ENCODE measurements at regions not wholly inside any gene's neighbourhood (a gene's known extent, or its start where the extent isn't known, plus 50 kb on each side); places are given as distances from the start of the nearest gene placed in this dataset.

DNA sequence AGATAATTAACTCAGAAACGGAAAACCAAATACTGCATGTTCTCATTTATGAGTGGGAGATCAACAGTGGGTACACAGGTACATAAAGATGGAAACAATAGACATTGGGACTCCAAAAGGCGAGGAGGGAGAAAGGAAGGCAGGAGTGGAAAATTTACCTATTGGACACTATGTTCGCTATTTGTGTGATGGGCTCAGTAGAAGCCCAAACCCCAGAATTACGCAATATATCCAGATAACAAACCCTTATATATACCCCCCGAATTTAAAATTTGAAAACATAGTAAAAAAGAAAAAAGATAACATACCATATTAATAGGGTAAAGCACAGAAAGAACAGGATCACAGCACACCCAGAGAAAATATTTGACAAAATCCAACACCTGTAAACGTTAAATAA, 1351.7 kb upstream of the FAM98A start:
- H3K27ac Mint-ChIP-seq, result no peak overlapping the region
- no peaks in the 10 kb centered on the region for H3K36me3 Mint-ChIP-seq (ENCODE audit: low read depth)
- H3K9me3 Mint-ChIP-seq, result peaks cover 27% of the 10 kb centered on the region
- H3K4me1 Mint-ChIP-seq (ENCODE audit: low read depth), result no peaks in the 10 kb centered on the region
- no peaks in the 10 kb centered on the region for H3K27me3 Mint-ChIP-seq
- intact Hi-C loops (cut with micrococcal nuclease), result no loop called here
- no peak overlapping the region for H3K4me3 Mint-ChIP-seq

DNA sequence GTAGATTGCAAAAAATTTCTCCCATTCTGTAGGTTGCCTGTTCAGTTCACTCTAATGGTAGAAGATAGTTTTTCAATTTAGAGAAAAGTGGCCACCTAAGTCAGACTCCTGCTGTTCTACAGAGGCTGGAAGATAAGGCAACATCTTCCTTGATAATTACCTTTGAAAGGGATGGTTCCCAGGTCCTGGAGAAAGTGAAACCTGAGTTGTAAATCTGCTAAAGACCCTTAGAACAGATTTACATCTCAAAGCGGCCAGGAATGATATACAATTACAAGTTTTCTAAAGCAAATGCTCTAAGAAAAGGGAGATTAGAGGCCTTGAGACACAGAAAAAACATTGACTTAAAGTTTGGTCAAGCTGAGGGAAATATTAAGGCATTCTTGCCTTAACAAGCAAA, 1350.2 kb upstream of the FAM98A start:
- no peak overlapping the region for H3K27ac Mint-ChIP-seq
- intact Hi-C loops (cut with micrococcal nuclease), result no loop called here
- peaks cover 27% of the 10 kb centered on the region for H3K9me3 Mint-ChIP-seq
- no peak overlapping the region for H3K4me3 Mint-ChIP-seq
- no peaks in the 10 kb centered on the region for H3K27me3 Mint-ChIP-seq
- no peaks in the 10 kb centered on the region for H3K36me3 Mint-ChIP-seq (ENCODE audit: low read depth)
- H3K4me1 Mint-ChIP-seq (ENCODE audit: low read depth), result no peaks in the 10 kb centered on the region

DNA sequence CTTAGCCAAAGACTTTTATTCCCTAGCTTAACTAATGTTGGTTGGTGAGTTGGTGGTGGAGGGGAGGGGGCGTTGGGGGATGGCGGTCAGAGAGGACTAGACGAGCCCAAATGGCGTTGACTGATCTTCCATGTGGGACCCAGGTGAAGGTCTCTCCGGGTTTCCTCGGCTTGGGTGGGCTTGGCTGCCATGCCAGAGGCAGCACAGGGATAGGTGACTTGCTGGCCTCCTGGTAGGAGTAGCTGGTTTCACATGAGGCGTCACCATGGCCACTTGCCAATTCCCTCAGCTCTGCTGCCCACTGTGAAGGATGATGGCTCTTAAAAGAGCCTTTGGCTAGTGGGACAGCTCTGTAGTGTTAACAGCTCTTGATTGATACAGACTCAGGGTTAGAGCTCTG, 1337.0 kb upstream of the FAM98A start:
- Mint-ChIP-seq H3K9me3 (peaks cover 27% of the 10 kb centered on the region), H3K4me1 (ENCODE audit: low read depth) (no peaks in the 10 kb centered on the region), H3K27me3 (no peaks in the 10 kb centered on the region), H3K4me3 (no peak overlapping the region), H3K27ac (no peak overlapping the region), H3K36me3 (ENCODE audit: low read depth) (no peaks in the 10 kb centered on the region)
- intact Hi-C loops (cut with micrococcal nuclease), result no loop called here

DNA sequence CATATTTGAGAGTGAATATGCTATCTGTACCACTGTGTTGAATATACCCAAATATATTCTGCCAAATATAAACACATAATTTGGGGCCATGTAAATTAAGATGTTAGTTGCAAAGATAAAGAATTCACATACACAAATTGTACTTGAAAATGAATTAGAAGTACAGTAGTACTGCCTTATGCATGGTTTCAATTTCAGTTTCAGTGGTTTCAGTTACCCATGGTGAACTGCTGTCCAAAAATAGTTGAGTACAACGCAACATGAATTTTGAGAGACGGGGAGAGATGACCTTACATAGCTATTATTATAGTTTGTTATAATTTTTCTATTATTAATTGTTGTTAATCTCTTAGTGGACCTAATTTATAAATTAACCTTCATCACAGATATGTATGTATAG, 1313.0 kb upstream of the FAM98A start:
- intact Hi-C loops (cut with micrococcal nuclease), result no loop called here
- no peak overlapping the region for H3K4me3 Mint-ChIP-seq

DNA sequence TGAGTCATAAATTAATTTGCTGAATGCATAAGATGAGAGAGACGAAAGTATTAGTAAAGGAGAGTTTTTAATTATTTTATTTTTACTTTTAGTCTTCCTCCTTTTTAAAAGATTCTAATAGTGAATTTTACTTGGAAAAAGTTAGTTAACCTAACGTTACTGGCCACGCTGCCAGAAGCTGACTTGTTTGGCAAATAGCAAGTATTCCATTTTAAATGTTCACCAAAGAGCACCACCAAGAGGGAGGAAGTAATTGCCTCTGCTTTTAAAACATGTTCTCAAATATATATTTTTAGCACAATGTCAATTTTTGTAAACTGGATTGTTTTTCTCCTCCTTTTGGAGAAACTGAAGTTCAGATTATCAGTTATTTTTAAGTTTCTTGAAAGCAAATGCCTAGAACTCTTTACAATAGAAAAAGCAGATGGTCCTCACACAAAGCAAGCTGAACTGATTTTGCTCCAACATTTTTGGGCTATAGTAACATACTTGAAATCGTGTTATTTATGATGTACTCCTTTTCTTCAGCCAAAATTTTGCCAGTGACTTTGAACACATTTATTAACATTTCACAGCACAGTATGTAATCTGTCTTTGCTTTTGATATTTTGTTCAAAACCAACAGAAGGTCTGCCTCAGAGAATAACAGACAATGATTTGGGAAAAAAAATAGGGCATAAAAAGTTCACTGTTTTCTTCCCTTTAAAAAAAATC, 1311.0 kb upstream of the FAM98A start:
- Mint-ChIP-seq H3K27me3 (no peaks in the 10 kb centered on the region), H3K9me3 (no peaks in the 10 kb centered on the region), H3K27ac (no peak overlapping the region), H3K4me1 (ENCODE audit: low read depth) (no peaks in the 10 kb centered on the region), H3K4me3 (no peak overlapping the region), H3K36me3 (ENCODE audit: low read depth) (no peaks in the 10 kb centered on the region)
- intact Hi-C loops (cut with micrococcal nuclease), result no loop called here

More for the DNA sequence above, 1313.0 kb upstream of the FAM98A start:
- H3K27ac Mint-ChIP-seq, result no peak overlapping the region
- peaks cover 14% of the 10 kb centered on the region for H3K9me3 Mint-ChIP-seq
- no peaks in the 10 kb centered on the region for H3K4me1 Mint-ChIP-seq (ENCODE audit: low read depth)
- no peaks in the 10 kb centered on the region for H3K36me3 Mint-ChIP-seq (ENCODE audit: low read depth)
- H3K27me3 Mint-ChIP-seq, result no peaks in the 10 kb centered on the region

DNA sequence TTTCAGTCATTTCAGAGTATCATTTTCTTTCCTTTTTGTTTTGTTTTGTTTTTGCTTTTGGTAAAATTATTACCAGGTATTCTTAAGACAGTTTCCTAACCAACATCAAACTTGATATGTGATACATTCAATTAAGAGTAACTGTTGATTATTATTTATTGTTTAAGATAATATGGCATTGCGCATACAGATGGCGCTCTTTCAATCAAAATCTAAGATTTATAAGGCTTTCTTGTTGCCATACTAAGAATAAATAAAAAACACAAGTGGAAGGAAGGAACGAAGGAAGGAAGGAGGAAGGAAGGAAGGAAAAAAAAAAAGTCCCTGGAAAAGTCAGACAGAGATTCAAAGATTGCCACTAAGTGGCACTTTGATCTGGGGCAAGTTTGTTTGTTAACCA, 1308.7 kb upstream of the FAM98A start:
- H3K4me1 Mint-ChIP-seq (ENCODE audit: low read depth), result no peaks in the 10 kb centered on the region
- H3K27ac Mint-ChIP-seq, result no peak overlapping the region
- no peak overlapping the region for H3K4me3 Mint-ChIP-seq
- no peaks in the 10 kb centered on the region for H3K36me3 Mint-ChIP-seq (ENCODE audit: low read depth)
- H3K9me3 Mint-ChIP-seq, result no peaks in the 10 kb centered on the region
- no peaks in the 10 kb centered on the region for H3K27me3 Mint-ChIP-seq
- intact Hi-C loops (cut with micrococcal nuclease), result no loop called here

DNA sequence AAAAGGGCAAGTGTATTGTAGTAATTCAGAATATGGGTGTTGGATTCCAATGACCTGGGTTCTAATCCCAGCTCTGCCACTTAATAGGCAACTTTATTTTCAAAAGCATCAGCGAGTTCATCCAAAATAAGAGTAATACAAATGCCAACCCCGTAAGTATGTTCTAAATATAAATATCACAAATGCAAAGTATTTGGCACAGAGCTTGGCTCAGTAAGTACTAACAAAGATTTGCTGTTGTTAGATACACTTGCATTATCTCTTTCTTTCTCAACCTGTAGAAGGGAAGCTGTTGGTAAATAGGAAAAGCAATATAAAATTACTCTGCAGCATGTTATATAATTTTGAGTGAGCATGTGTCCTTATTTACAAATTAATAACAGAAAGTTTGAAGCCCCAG, 1302.6 kb upstream of the FAM98A start:
- no peak overlapping the region for H3K27ac Mint-ChIP-seq
- no peaks in the 10 kb centered on the region for H3K36me3 Mint-ChIP-seq (ENCODE audit: low read depth)
- intact Hi-C loops (cut with micrococcal nuclease), result no loop called here
- H3K9me3 Mint-ChIP-seq, result no peaks in the 10 kb centered on the region
- no peak overlapping the region for H3K4me3 Mint-ChIP-seq
- no peaks in the 10 kb centered on the region for H3K27me3 Mint-ChIP-seq
- H3K4me1 Mint-ChIP-seq (ENCODE audit: low read depth), result no peaks in the 10 kb centered on the region

DNA sequence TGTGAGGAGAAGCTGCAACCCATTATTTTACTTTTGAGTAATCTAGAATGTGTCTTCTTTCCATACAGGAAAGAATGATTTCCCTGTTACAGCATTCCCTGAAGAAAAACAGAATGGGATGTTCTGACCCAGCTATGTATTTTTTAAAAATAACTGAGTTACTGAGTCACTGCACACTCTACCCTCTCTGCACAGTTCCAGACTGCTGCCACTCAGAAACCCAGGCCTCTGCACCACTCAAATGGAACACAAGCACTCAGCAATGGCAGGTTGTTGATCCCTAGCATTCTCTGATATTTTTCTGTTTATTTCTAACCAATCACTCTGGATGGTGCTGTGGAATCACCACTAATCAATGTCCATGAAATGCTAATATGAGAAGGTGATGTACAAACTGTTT, 1300.0 kb upstream of the FAM98A start:
- intact Hi-C loops (cut with micrococcal nuclease), result no loop called here
- no peaks in the 10 kb centered on the region for H3K9me3 Mint-ChIP-seq
- H3K27ac Mint-ChIP-seq, result no peak overlapping the region
- no peaks in the 10 kb centered on the region for H3K27me3 Mint-ChIP-seq
- H3K4me1 Mint-ChIP-seq (ENCODE audit: low read depth), result no peaks in the 10 kb centered on the region
- H3K4me3 Mint-ChIP-seq, result no peak overlapping the region
- no peaks in the 10 kb centered on the region for H3K36me3 Mint-ChIP-seq (ENCODE audit: low read depth)

DNA sequence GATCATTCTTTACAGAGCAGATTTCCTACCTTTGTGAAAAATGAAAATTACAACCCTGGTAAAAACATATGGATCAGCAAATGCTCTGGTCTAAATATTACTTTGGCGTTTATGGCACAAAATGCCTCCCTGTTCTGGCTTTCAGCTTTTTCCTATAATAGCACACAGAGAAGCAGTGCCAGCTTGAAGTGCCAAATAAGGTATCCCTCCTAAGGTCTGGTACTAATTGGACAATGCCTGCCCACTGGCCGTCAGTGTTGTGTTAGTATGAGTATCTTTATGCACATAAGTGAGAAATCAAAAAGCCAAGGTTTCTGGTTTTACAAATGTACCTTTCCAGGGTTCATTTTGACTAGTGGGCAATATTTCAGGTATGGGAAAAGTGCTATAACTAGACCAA, 1293.7 kb upstream of the FAM98A start:
- no peaks in the 10 kb centered on the region for H3K36me3 Mint-ChIP-seq (ENCODE audit: low read depth)
- H3K27ac Mint-ChIP-seq, result no peak overlapping the region
- H3K4me1 Mint-ChIP-seq (ENCODE audit: low read depth), result no peaks in the 10 kb centered on the region
- intact Hi-C loops (cut with micrococcal nuclease), result no loop called here
- peaks cover 5% of the 10 kb centered on the region for H3K9me3 Mint-ChIP-seq
- H3K27me3 Mint-ChIP-seq, result no peaks in the 10 kb centered on the region
- no peak overlapping the region for H3K4me3 Mint-ChIP-seq

DNA sequence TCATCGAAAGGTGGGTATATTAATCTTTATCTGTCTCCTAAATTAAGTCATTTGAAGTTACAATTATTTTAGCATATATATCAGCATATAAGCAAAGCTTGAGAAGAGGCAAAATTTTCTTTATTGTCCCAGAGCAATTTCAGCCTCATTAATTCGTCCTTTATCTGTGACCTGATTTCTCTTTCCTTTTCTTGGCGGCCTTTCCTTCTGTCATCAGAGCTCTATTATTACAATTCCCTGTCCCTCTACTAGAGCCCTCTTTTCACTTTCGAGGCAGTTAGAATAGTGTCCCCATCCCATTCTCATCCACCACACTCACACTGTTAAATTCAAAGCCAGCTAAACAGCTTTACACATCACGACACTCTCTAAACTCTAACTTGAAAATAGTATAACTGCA, 1293.2 kb upstream of the FAM98A start:
- Mint-ChIP-seq H3K27me3 (no peaks in the 10 kb centered on the region), H3K9me3 (peaks cover 8% of the 10 kb centered on the region), H3K4me3 (no peak overlapping the region), H3K27ac (no peak overlapping the region), H3K36me3 (ENCODE audit: low read depth) (no peaks in the 10 kb centered on the region), H3K4me1 (ENCODE audit: low read depth) (no peaks in the 10 kb centered on the region)
- intact Hi-C loops (cut with micrococcal nuclease), result no loop called here

DNA sequence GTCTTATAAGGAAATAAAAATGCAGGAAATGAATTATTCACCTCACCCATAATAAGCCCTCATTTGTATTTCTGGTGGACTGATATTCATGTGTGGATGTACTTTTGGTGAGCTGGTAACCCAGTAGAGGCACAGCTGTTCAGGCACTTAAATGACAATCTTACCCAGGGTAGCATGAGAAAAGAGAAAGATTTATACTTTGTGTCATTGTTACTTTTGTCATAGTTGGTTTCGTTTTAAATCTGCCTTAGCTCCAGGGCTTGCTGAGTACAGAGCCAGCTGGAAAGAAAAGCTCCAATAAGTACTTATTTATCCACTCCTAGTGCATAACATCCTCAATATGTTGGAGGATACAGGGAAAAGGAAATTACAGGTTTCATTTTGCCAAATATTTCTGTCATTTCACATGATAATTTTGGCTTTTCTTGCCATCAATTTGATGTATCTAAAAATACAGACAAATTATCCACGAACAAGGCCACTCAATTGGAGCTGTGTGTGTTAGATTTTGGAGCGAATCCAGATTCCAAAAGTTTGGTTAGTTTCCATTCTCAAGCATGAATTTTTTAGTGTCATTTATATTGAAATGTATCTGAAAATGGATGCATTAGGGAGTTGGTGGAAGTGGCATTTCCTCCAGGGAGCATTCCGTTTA, 1276.1 kb upstream of the FAM98A start:
- Mint-ChIP-seq H3K27ac (no peak overlapping the region), H3K27me3 (no peaks in the 10 kb centered on the region), H3K4me1 (ENCODE audit: low read depth) (no peaks in the 10 kb centered on the region), H3K4me3 (no peak overlapping the region), H3K36me3 (ENCODE audit: low read depth) (no peaks in the 10 kb centered on the region), H3K9me3 (no peaks in the 10 kb centered on the region)
- intact Hi-C loops (cut with micrococcal nuclease), result no loop called here

DNA sequence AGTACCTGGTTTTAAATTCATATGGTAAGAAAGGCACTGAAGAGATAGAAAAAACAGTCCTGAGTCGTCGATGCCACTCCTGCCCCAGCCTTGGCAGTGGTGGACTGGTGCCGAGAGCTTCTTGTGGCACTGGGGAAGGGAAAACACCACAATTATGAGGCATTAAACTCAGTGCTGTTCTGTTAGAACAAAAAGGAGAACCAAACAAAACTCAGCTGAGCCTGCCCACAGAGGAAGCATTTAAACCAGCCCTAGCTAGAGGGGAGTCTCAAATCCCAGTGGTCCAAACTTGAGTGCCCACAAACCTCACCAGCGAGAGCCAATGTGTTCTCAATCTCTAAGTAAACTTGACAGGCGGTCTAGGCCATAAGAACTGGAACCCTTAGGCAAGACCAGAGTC, 1254.5 kb upstream of the FAM98A start:
- Mint-ChIP-seq H3K27me3 (no peaks in the 10 kb centered on the region), H3K4me1 (ENCODE audit: low read depth) (no peaks in the 10 kb centered on the region), H3K27ac (no peak overlapping the region), H3K9me3 (peaks cover 45% of the 10 kb centered on the region), H3K4me3 (no peak overlapping the region), H3K36me3 (ENCODE audit: low read depth) (no peaks in the 10 kb centered on the region)
- intact Hi-C loops (cut with micrococcal nuclease), result no loop called here

DNA sequence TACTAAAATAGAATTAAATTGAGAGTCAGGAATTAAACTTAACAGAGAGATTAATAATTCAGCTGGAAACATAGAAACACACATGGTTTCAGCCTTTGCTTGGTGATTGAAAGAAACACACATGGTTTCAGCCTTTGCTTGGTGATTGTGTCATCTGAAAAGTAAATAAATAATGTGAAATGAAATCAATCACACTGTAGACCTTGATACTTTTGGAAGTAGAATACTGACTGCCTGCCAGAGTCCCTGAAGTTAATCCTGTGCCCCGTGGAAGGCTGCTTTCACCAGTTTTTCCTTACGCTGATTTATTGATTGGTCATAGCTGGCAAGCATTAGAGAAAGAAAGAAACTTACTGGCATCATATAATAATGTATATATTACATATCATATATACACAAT, 1252.7 kb upstream of the FAM98A start:
- H3K36me3 Mint-ChIP-seq (ENCODE audit: low read depth), result no peaks in the 10 kb centered on the region
- H3K9me3 Mint-ChIP-seq, result peaks cover 27% of the 10 kb centered on the region
- no peak overlapping the region for H3K27ac Mint-ChIP-seq
- intact Hi-C loops (cut with micrococcal nuclease), result no loop called here
- H3K4me3 Mint-ChIP-seq, result no peak overlapping the region
- no peaks in the 10 kb centered on the region for H3K27me3 Mint-ChIP-seq
- no peaks in the 10 kb centered on the region for H3K4me1 Mint-ChIP-seq (ENCODE audit: low read depth)

DNA sequence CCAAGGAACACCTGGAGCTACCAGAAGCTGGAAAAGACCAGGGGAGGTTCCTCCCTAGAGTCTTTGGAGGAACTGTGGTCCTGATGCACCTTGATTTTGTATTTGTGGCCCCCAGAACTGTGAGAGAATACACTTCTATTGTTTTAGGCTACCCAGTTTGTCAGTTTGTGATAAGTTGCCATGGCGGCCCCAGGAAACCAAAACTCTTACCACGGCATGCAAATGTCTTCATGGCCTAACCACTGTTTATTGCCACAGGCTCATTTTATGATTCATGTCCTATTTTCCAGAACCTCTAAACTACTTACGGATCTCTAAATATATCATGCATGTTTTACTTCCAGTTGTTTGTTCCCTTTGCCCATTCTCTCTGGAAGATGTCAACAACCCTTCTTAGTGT, 1250.7 kb upstream of the FAM98A start:
- intact Hi-C loops (cut with micrococcal nuclease), result no loop called here
- Mint-ChIP-seq H3K4me1 (ENCODE audit: low read depth) (no peaks in the 10 kb centered on the region), H3K36me3 (ENCODE audit: low read depth) (no peaks in the 10 kb centered on the region), H3K27me3 (no peaks in the 10 kb centered on the region), H3K9me3 (peaks cover 7% of the 10 kb centered on the region), H3K27ac (no peak overlapping the region), H3K4me3 (no peak overlapping the region)

DNA sequence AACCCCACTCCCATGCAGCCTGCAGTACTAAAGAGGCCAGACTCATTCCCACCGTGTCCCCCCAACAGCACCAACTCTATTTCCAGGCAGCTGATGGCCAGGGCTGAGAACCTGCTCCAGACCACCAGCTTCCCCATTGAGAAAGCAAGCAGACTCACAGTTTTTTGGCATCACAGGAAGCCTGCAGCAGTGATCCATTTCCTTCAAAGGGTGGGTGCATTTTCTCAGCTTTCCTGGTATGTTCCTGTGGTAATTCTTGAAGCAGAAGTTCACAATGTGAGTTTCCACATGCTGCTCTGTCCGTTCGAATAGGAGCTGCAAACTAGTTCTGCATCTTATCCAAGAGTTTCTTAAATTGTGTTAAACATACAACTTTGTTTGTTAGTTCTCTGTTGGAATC, 1249.6 kb upstream of the FAM98A start:
- H3K36me3 Mint-ChIP-seq (ENCODE audit: low read depth), result no peaks in the 10 kb centered on the region

More for the DNA sequence above, 1249.6 kb upstream of the FAM98A start:
- no peaks in the 10 kb centered on the region for H3K27me3 Mint-ChIP-seq
- intact Hi-C loops (cut with micrococcal nuclease), result no loop called here
- no peak overlapping the region for H3K4me3 Mint-ChIP-seq
- H3K4me1 Mint-ChIP-seq (ENCODE audit: low read depth), result no peaks in the 10 kb centered on the region
- H3K9me3 Mint-ChIP-seq, result peaks cover 3% of the 10 kb centered on the region
- H3K27ac Mint-ChIP-seq, result no peak overlapping the region

Measured in dendritic cell treated with granulocyte-macrophage colony-stimulating factor and Interleukin-4, amounts not matched to agents 40 ng/mL and 50 ng/mL, for 4 days (primary cell).